Kidney epithelial cell (primary cell): ENCODE measurements at regions not wholly inside any gene's neighbourhood (a gene's known extent, or its start where the extent isn't known, plus 50 kb on each side); places are given as distances from the start of the nearest gene placed in this dataset.

Source experiments
- DNase-seq: peaks from one replicate; pipeline ENCODE4 v3.0.0-alpha.2; 2010; ENCODE audit warnings: low read depth
- H3K27me3 ChIP-seq: 2 replicates; pipeline ENCODE4 v1.6.0; 2011; ENCODE audit warnings: low read length; ENCODE audit not compliant: control insufficient read depth, insufficient read depth
- H3K36me3 ChIP-seq: 2 replicates; pipeline ENCODE4 v1.5.1; 2011; ENCODE audit warnings: low read length; ENCODE audit not compliant: control insufficient read depth, insufficient read depth
- H3K4me3 ChIP-seq: 2 replicates; pipeline ENCODE4 v1.5.1; 2011; ENCODE audit warnings: low read depth, mild to moderate bottlenecking, control low read depth, low read length
- TF ChIP-seq, protein P1 (sequence below): IDR thresholded peaks from 2 replicates; pipeline ENCODE4 v1.5.1; 2011; ENCODE audit warnings: mild to moderate bottlenecking, moderate library complexity, low read length, control low read depth, inconsistent platforms; ENCODE audit not compliant: insufficient read depth, poor library complexity, severe bottlenecking

- H3K4me3 ChIP-seq = no peak overlapping the region
- DNase-seq = no peak
- TF ChIP-seq, protein P1, sequence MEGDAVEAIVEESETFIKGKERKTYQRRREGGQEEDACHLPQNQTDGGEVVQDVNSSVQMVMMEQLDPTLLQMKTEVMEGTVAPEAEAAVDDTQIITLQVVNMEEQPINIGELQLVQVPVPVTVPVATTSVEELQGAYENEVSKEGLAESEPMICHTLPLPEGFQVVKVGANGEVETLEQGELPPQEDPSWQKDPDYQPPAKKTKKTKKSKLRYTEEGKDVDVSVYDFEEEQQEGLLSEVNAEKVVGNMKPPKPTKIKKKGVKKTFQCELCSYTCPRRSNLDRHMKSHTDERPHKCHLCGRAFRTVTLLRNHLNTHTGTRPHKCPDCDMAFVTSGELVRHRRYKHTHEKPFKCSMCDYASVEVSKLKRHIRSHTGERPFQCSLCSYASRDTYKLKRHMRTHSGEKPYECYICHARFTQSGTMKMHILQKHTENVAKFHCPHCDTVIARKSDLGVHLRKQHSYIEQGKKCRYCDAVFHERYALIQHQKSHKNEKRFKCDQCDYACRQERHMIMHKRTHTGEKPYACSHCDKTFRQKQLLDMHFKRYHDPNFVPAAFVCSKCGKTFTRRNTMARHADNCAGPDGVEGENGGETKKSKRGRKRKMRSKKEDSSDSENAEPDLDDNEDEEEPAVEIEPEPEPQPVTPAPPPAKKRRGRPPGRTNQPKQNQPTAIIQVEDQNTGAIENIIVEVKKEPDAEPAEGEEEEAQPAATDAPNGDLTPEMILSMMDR = no peak
- no peaks in the 10 kb centered on the region for H3K36me3 ChIP-seq
- peaks cover 3% of the 10 kb centered on the region for H3K27me3 ChIP-seq
Measured at GRCh38 chr5:154620411-154620810, 134.8 kb upstream of the LARP1 start.

DNA sequence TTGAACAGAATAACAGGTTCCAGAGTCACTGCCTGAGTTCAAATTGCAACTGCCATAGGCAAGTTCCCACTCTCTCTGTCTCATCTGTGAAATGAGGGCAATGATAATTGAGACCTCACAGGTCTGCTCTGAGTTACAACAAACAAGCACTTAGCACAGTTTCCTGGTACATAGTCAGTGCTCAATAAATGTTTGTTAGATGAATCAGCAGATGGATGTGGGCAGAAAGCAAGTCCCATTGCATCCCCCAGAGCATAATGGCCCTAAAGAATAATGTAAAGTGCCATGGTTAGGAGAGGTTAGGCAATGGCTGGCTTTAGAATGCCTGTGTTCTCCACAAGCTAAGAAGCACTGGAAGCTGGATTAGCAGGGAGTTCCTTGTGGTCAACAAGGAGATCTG lies 136.5 kb upstream of the LARP1 start:
- peaks cover 3% of the 10 kb centered on the region for H3K27me3 ChIP-seq
- H3K36me3 ChIP-seq = no peaks in the 10 kb centered on the region
- TF ChIP-seq, protein P1 = no peak
- no peak for DNase-seq
- no peak overlapping the region for H3K4me3 ChIP-seq

DNA sequence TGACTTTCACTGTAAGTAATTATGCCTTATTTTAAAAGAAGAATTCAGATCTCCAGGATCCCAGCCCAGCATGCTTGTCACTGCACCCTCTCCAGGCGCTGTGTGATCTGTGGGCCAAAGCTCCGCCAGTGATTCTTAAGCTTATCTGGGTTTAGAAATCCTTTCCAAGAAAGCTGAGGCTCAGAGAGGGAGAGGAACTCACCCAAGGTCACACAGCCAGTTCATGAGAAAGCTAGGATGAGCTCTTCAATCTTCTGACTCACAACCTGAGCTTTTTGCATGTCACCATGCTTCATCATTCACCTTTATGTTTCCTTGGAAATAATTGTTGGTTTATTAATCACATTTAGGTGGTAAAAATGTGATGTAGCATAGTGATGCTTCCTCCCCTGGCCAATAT lies 136.6 kb upstream of the HAND1 start:
- DNase-seq = no peak
- TF ChIP-seq, protein P1 = no peak
- H3K36me3 ChIP-seq = no peaks in the 10 kb centered on the region
- H3K4me3 ChIP-seq = no peak overlapping the region
- H3K27me3 ChIP-seq = peaks cover 24% of the 10 kb centered on the region

- DNase-seq = no peak
- no peak overlapping the region for H3K4me3 ChIP-seq
- no peaks in the 10 kb centered on the region for H3K36me3 ChIP-seq
- TF ChIP-seq, protein P1 = no peak
- H3K27me3 ChIP-seq = peaks cover 29% of the 10 kb centered on the region
Measured at GRCh38 chr5:154614125-154614524, 136.1 kb upstream of the HAND1 start.

- no peak overlapping the region for H3K4me3 ChIP-seq
- H3K27me3 ChIP-seq = peaks cover 33% of the 10 kb centered on the region
- TF ChIP-seq, protein P1 = no peak
- DNase-seq = no peak
- H3K36me3 ChIP-seq = no peaks in the 10 kb centered on the region
Measured at GRCh38 chr5:154612666-154613065, 134.6 kb upstream of the HAND1 start.

DNA sequence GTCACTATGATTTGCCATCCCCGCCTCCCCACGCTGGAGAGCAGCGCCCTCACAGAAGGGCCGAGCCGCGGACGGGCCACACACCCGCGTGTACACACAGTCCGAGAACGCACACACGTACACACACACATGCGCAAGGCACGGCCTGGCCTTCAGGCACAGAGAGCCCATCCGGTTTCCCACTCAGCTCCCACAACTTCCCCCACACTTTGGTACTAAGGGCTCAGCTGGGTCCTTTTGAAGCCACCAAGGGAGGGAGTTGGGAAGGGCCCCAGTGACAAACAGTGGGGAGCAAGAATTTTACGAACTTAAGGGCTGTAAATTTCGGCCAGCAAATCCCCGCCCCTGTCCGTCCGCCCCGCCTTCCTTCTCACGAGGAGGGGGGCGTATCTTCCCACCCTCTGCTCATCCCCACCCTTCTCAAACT lies 133.3 kb upstream of the HAND1 start:
- H3K27me3 ChIP-seq = peaks cover 36% of the 10 kb centered on the region
- TF ChIP-seq, protein P1 = no peak
- H3K4me3 ChIP-seq = peak overlapping the region; percentile 9
- no peak for DNase-seq
- H3K36me3 ChIP-seq = no peaks in the 10 kb centered on the region
